ENCODE measurements at regions not wholly inside any gene's neighbourhood (a gene's known extent, or its start where the extent isn't known, plus 50 kb on each side); places are given as distances from the start of the nearest gene placed in this dataset.

- TF ChIP-seq POLR2AphosphoS5 (IDR thresholded peaks at IDR 0.05; ENCODE audit: low read depth): no peak
- no peak for TF ChIP-seq REST (IDR thresholded peaks at IDR 0.05; ENCODE audit: insufficient replicate concordance, low read depth)
- TF ChIP-seq GABPA (IDR thresholded peaks at IDR 0.05; ENCODE audit: low read depth): no peak
- Histone ChIP-seq H3K4me3 (replicated peaks; ENCODE audit: insufficient read depth, low read length) (no peak overlapping the region), H3K27ac (replicated peaks) (no peak overlapping the region), H3K27me3 (ENCODE audit: insufficient read depth, poor library complexity, severe bottlenecking) (no peaks in the 10 kb centered on the region)
- DNase-seq (ENCODE audit: low read depth in 1 of 2, low spot score in 1 of 2): no peak
Observed at GRCh38 chr6:147137986-147138385, 66.2 kb upstream of the STXBP5 start.

GRCh38 chr6:147138835-147139234, 65.4 kb upstream of the STXBP5 start:
- no peaks in the 10 kb centered on the region for H3K27me3 ChIP-seq (ENCODE audit: insufficient read depth, poor library complexity, severe bottlenecking)
- H3K27ac ChIP-seq (replicated peaks): no peak overlapping the region
- DNase-seq (ENCODE audit: low read depth in 1 of 2, low spot score in 1 of 2): no peak
- H3K4me3 ChIP-seq (replicated peaks; ENCODE audit: insufficient read depth, low read length): no peak overlapping the region
- TF ChIP-seq CTCF (IDR thresholded peaks at IDR 0.05; ENCODE audit: insufficient read depth, low read length): no peak
- TF ChIP-seq REST (IDR thresholded peaks at IDR 0.05; ENCODE audit: insufficient replicate concordance, low read depth): no peak
- no peak for TF ChIP-seq GABPA (IDR thresholded peaks at IDR 0.05; ENCODE audit: low read depth)
- TF ChIP-seq POLR2AphosphoS5 (IDR thresholded peaks at IDR 0.05; ENCODE audit: low read depth): no peak
- TF ChIP-seq SPI1 (IDR thresholded peaks at IDR 0.05; ENCODE audit: borderline replicate concordance, low read depth): no peak

GRCh38 chr6:147141711-147142308, 62.4 kb upstream of the STXBP5 start:
- Histone ChIP-seq H3K4me3 (replicated peaks; ENCODE audit: insufficient read depth, low read length) (no peak overlapping the region), H3K27me3 (ENCODE audit: insufficient read depth, poor library complexity, severe bottlenecking) (no peaks in the 10 kb centered on the region), H3K27ac (replicated peaks) (no peak overlapping the region)
- no peak for TF ChIP-seq REST (IDR thresholded peaks at IDR 0.05; ENCODE audit: insufficient replicate concordance, low read depth)
- TF ChIP-seq CTCF (IDR thresholded peaks at IDR 0.05; ENCODE audit: insufficient read depth, low read length): no peak
- TF ChIP-seq GABPA (IDR thresholded peaks at IDR 0.05; ENCODE audit: low read depth): no peak
- TF ChIP-seq SPI1 (IDR thresholded peaks at IDR 0.05; ENCODE audit: borderline replicate concordance, low read depth): no peak
- no peak for TF ChIP-seq POLR2AphosphoS5 (IDR thresholded peaks at IDR 0.05; ENCODE audit: low read depth)
- DNase-seq (ENCODE audit: low read depth in 1 of 2, low spot score in 1 of 2): no peak
